ENCODE measurements at regions not wholly inside any gene's neighbourhood (a gene's known extent, or its start where the extent isn't known, plus 50 kb on each side); places are given as distances from the start of the nearest gene placed in this dataset.
"Not testable (repeated sequence)": the region's sequence is repeated elsewhere in the genome, so short reads cannot be mapped to it uniquely, and the experiment has no call there.

DNA sequence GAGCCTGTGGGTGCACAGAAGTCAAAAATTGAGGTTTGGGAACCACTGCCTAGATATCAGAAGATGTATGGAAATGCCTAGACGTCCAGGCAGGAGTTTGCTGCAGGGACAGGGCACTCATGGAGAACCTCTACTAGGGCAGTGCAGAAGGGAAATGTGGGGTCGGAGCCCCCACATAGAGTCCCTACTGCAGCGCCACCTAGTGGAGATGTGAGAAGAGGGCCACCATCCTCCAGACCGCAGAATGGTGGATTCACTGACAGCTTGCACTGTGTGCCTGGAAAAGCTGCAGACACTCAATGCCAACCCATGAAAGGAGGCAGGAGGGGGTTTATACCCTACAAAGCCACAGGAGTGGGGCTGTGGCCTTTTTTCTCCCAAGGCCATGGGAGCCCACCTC is 159.0 kb upstream of the ROPN1B start:
- not testable (repeated sequence) for TF ChIP-seq ZNF140 (tag by site-specific recombination; IDR thresholded peaks at IDR 0.05); ZNF560 (tag by site-specific recombination; IDR thresholded peaks at IDR 0.05; ENCODE audit: borderline replicate concordance); ZBTB1 (tag by site-specific recombination; IDR thresholded peaks at IDR 0.05); BCL11B (tag by site-specific recombination; IDR thresholded peaks at IDR 0.05; ENCODE audit: low read depth); KLF1 (tag by site-specific recombination; IDR thresholded peaks at IDR 0.05); ZNF174 (tag by site-specific recombination; IDR thresholded peaks at IDR 0.05); ZFP3 (tag by site-specific recombination; IDR thresholded peaks at IDR 0.05; ENCODE audit: low read depth)
- TF ChIP-seq, protein P1, sequence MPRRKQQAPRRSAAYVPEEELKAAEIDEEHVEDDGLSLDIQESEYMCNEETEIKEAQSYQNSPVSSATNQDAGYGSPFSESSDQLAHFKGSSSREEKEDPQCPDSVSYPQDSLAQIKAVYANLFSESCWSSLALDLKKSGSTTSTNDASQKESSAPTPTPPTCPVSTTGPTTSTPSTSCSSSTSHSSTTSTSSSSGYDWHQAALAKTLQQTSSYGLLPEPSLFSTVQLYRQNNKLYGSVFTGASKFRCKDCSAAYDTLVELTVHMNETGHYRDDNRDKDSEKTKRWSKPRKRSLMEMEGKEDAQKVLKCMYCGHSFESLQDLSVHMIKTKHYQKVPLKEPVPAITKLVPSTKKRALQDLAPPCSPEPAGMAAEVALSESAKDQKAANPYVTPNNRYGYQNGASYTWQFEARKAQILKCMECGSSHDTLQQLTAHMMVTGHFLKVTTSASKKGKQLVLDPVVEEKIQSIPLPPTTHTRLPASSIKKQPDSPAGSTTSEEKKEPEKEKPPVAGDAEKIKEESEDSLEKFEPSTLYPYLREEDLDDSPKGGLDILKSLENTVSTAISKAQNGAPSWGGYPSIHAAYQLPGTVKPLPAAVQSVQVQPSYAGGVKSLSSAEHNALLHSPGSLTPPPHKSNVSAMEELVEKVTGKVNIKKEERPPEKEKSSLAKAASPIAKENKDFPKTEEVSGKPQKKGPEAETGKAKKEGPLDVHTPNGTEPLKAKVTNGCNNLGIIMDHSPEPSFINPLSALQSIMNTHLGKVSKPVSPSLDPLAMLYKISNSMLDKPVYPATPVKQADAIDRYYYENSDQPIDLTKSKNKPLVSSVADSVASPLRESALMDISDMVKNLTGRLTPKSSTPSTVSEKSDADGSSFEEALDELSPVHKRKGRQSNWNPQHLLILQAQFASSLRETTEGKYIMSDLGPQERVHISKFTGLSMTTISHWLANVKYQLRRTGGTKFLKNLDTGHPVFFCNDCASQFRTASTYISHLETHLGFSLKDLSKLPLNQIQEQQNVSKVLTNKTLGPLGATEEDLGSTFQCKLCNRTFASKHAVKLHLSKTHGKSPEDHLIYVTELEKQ (tag by site-specific recombination; IDR thresholded peaks at IDR 0.05; ENCODE audit: borderline replicate concordance) = not testable (repeated sequence)
- TF ChIP-seq, protein P2, sequence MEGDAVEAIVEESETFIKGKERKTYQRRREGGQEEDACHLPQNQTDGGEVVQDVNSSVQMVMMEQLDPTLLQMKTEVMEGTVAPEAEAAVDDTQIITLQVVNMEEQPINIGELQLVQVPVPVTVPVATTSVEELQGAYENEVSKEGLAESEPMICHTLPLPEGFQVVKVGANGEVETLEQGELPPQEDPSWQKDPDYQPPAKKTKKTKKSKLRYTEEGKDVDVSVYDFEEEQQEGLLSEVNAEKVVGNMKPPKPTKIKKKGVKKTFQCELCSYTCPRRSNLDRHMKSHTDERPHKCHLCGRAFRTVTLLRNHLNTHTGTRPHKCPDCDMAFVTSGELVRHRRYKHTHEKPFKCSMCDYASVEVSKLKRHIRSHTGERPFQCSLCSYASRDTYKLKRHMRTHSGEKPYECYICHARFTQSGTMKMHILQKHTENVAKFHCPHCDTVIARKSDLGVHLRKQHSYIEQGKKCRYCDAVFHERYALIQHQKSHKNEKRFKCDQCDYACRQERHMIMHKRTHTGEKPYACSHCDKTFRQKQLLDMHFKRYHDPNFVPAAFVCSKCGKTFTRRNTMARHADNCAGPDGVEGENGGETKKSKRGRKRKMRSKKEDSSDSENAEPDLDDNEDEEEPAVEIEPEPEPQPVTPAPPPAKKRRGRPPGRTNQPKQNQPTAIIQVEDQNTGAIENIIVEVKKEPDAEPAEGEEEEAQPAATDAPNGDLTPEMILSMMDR (tag by site-specific recombination; IDR thresholded peaks at IDR 0.05) = not testable (repeated sequence)

Measured in HEK293 (cell line).